ENCODE measurements at regions not wholly inside any gene's neighbourhood (a gene's known extent, or its start where the extent isn't known, plus 50 kb on each side); places are given as distances from the start of the nearest gene placed in this dataset.

DNA sequence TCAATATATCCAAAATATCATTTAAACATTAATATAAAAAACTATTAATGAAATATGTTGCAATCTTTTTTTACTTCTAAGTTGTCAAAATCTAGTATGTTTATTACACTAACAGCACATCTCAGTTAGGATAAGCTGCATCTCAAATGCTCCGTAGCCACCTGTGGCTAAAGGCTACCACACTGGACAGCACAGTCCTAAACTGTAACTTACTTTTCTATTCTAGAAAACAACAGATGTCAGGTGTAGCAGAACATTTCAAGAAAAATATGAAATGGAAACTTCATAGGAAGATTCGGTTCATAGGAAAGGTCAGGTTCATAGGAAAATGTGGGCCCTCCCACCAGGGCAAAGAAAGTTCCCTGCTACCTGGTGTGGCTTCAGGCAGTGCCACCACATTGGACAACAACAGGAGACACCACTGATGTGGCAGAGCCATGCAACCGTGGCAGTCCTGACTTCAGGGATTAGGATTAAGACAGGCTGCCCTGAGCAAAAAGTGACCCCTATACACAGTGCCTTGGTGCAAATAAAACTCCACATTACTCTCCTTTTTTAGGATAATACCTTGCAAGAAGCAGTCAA is 197.8 kb upstream of the NR4A3 start (continued):
- TF ChIP-seq, protein P1, sequence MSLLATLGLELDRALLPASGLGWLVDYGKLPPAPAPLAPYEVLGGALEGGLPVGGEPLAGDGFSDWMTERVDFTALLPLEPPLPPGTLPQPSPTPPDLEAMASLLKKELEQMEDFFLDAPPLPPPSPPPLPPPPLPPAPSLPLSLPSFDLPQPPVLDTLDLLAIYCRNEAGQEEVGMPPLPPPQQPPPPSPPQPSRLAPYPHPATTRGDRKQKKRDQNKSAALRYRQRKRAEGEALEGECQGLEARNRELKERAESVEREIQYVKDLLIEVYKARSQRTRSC (CRISPR knock-in tag; IDR thresholded peaks at IDR 0.05; ENCODE audit: low read depth) = no peak
- TF ChIP-seq GABPB1 (CRISPR knock-in tag; IDR thresholded peaks at IDR 0.05) (no peak), NCOR1 (IDR thresholded peaks at IDR 0.05; ENCODE audit: borderline replicate concordance, low read length) (no peak), CHD4 (IDR thresholded peaks at IDR 0.05; ENCODE audit: borderline replicate concordance, low read length) (no peak), ONECUT2 (CRISPR knock-in tag; IDR thresholded peaks at IDR 0.05) (no peak)

DNA sequence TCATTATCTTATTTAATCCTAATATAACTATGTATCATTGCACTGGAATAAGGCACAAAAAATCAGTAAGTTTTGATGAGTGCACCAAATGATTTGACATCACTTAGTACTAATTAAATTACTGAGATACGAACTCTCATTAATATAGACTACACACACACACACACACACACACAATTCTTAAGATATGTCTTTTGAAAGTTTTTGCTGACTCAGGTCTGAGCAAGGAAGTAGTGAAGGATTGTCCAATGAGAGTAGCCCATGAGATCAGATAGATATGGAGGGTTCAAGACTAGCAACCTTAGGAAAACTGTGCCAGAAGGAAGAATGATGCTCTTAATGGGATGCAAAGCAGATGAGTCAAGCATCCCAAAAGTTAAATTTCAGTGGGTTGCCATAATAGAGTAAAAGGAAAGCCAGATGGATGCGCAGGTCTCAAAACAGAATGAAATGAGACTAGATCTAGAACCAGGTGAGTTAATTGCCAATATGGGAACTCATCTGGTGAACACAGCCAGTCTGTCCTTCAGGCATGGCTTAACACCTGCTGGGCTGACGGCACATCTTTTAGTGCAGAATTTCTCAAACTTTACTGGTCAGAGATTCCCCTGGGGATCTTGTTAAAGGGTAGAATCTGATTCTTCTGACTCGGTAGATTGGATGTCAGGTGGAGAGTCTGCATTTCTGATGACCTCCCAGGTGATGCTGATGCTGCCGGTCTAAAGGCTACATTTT is 197.0 kb upstream of the NR4A3 start:
- H3K9ac ChIP-seq (ENCODE audit: insufficient read depth, low read depth, low read length) = no peak overlapping the region
- no peaks in the 10 kb centered on the region for H4K20me1 ChIP-seq (ENCODE audit: insufficient read depth, low read length)
- H3K9me3 ChIP-seq (ENCODE audit: low read length) = no peaks in the 10 kb centered on the region
- POLR2A ChIA-PET = no interaction called here
- no peak overlapping the region for H3K4me3 ChIP-seq (replicated peaks in 1 of 3; ENCODE audit: insufficient read depth in 1 of 3, low read depth in 2 of 3, low read length in 3 of 3)
- no peaks in the 10 kb centered on the region for H3K79me2 ChIP-seq (ENCODE audit: insufficient read depth, low read length)
- in situ Hi-C loops (cut with HindIII; ENCODE audit: extremely low pct_ligation_motif_present, low pct_unique_long_range_greater_than_20kb) = no loop called here
- H3K36me3 ChIP-seq (replicated peaks in 1 of 2; ENCODE audit: control insufficient read depth in 1 of 2, insufficient read depth in 2 of 2, low read length in 2 of 2) = no peaks in the 10 kb centered on the region
- WGBS (ENCODE audit: low lambda C conversion rate) = 27% methylated on average over 5 of the region's 5 CpGs
- intact Hi-C loops (cut with micrococcal nuclease; ENCODE audit: unreplicated experiment) = no loop called here
- CTCF ChIA-PET (ENCODE audit: low intra/inter-chr PET ratio, low total read pairs) = no interaction called here
- no peak for FAIRE-seq
- H3K27ac ChIP-seq (ENCODE audit: extremely low read length, insufficient read depth, low read length) = no peak overlapping the region
- no peaks in the 10 kb centered on the region for H3K27me3 ChIP-seq (ENCODE audit: control insufficient read depth in 1 of 2, insufficient read depth in 2 of 2, low read length in 2 of 2)
- no peak for ATAC-seq
- peak; percentile 89 for TF ChIP-seq MAFF (IDR thresholded peaks at IDR 0.05; ENCODE audit: low read depth, low read length)
- TF ChIP-seq, protein P2, sequence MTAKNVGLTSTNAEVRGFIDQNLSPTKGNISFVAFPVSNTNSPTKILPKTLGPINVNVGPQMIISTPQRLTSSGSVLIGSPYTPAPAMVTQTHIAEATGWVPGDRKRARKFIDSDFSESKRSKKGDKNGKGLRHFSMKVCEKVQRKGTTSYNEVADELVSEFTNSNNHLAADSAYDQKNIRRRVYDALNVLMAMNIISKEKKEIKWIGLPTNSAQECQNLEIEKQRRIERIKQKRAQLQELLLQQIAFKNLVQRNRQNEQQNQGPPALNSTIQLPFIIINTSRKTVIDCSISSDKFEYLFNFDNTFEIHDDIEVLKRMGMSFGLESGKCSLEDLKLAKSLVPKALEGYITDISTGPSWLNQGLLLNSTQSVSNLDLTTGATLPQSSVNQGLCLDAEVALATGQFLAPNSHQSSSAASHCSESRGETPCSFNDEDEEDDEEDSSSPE (CRISPR knock-in tag; IDR thresholded peaks at IDR 0.05) = no peak
- TF ChIP-seq ZNF891 (CRISPR knock-in tag; IDR thresholded peaks at IDR 0.05) = no peak
- TF ChIP-seq DNMT1 (CRISPR knock-in tag; IDR thresholded peaks at IDR 0.05) = no peak
- no peak for TF ChIP-seq CENPT (CRISPR knock-in tag; IDR thresholded peaks at IDR 0.05; ENCODE audit: low read depth)
- TF ChIP-seq MAFK (conservative IDR thresholded peaks at IDR 0.05 in 1 of 2, IDR thresholded peaks at IDR 0.05 in 1 of 2; ENCODE audit: low read length in 2 of 2) = peak; percentile 84 to 94
- no peaks in the 10 kb centered on the region for H3K4me1 ChIP-seq (ENCODE audit: insufficient read depth, low read length)
- no peak for DNase-seq (ENCODE audit: low spot score)
- no peak overlapping the region for H3K4me2 ChIP-seq (ENCODE audit: low read depth, low read length)
- no peak overlapping the region for H2AFZ ChIP-seq (ENCODE audit: low read length)
- no TSS peak for BruUV-seq (replicated peaks)
